Chondrocyte (in vitro differentiated cells): ENCODE measurements at regions not wholly inside any gene's neighbourhood (a gene's known extent, or its start where the extent isn't known, plus 50 kb on each side); places are given as distances from the start of the nearest gene placed in this dataset.

Experiments used
- DNase-seq: peaks from one replicate; pipeline ENCODE4 v3.0.0; 2021; ENCODE audit warnings: mixed read lengths, low spot score
- H3K27ac Mint-ChIP-seq: one replicate; pipeline ENCODE4 v1.8.0; 2021; ENCODE audit warnings: mild to moderate bottlenecking, moderate library complexity, mixed read lengths; ENCODE audit not compliant: unreplicated experiment
- H3K27me3 Mint-ChIP-seq: 2 replicates; pipeline ENCODE4 v1.8.0; 2021; ENCODE audit warnings: low read depth, mixed read lengths
- H3K36me3 Mint-ChIP-seq: 2 replicates; pipeline ENCODE4 v1.8.0; 2021; ENCODE audit warnings: low read depth, mixed read lengths
- H3K4me1 Mint-ChIP-seq: 2 replicates; pipeline ENCODE4 v1.8.0; 2021; ENCODE audit warnings: low read depth, mild to moderate bottlenecking, mixed read lengths
- H3K4me3 Mint-ChIP-seq: one replicate; pipeline ENCODE4 v1.8.0; 2021; ENCODE audit warnings: mild to moderate bottlenecking, moderate library complexity, mixed read lengths; ENCODE audit not compliant: unreplicated experiment
- H3K9me3 Mint-ChIP-seq: 2 replicates; pipeline ENCODE4 v1.8.0; 2021; ENCODE audit warnings: low read depth, mixed read lengths
- CTCF ChIP-seq: fragments of 200-600 bp; sonication (generic); IDR thresholded peaks from 2 replicates; pipeline ENCODE4 v1.5.0; 2021; ENCODE audit warnings: antibody characterized with exemption, mild to moderate bottlenecking, moderate library complexity

- Mint-ChIP-seq H3K4me3 (no peak overlapping the region), H3K27me3 (no peaks in the 10 kb centered on the region), H3K4me1 (no peaks in the 10 kb centered on the region), H3K27ac (no peak overlapping the region), H3K9me3 (peaks cover 18% of the 10 kb centered on the region), H3K36me3 (peaks cover 4% of the 10 kb centered on the region)
- DNase-seq: no peak
- TF ChIP-seq CTCF: no peak
Observed at GRCh38 chr13:74850893-74851292, 631.1 kb downstream of the TBC1D4 start.

GRCh38 chr13:74847966-74848365 is 634.0 kb downstream of the TBC1D4 start:
- no peak for TF ChIP-seq CTCF
- Mint-ChIP-seq H3K4me3 (no peak overlapping the region), H3K36me3 (peaks cover 1% of the 10 kb centered on the region), H3K4me1 (no peaks in the 10 kb centered on the region), H3K27ac (no peak overlapping the region), H3K27me3 (no peaks in the 10 kb centered on the region), H3K9me3 (peaks cover 10% of the 10 kb centered on the region)
- no peak for DNase-seq

- TF ChIP-seq CTCF: no peak
- Mint-ChIP-seq H3K4me1 (no peaks in the 10 kb centered on the region), H3K27me3 (no peaks in the 10 kb centered on the region), H3K4me3 (no peak overlapping the region), H3K9me3 (peaks cover 10% of the 10 kb centered on the region), H3K36me3 (peaks cover 1% of the 10 kb centered on the region), H3K27ac (no peak overlapping the region)
- no peak for DNase-seq
Observed at GRCh38 chr13:74845806-74846205, 636.2 kb downstream of the TBC1D4 start.

GRCh38 chr13:74841651-74842050 is 640.3 kb downstream of the TBC1D4 start:
- Mint-ChIP-seq H3K4me3 (no peak overlapping the region), H3K27ac (no peak overlapping the region), H3K27me3 (no peaks in the 10 kb centered on the region), H3K9me3 (no peaks in the 10 kb centered on the region), H3K4me1 (no peaks in the 10 kb centered on the region), H3K36me3 (no peaks in the 10 kb centered on the region)
- no peak for TF ChIP-seq CTCF
- DNase-seq: no peak

- no peaks in the 10 kb centered on the region for H3K4me1 Mint-ChIP-seq
- no peak for DNase-seq
Observed at GRCh38 chr13:74841123-74841522, 640.8 kb downstream of the TBC1D4 start.

More at GRCh38 chr13:74841123-74841522, 640.8 kb downstream of the TBC1D4 start:
- Mint-ChIP-seq H3K36me3 (no peaks in the 10 kb centered on the region), H3K9me3 (no peaks in the 10 kb centered on the region), H3K27me3 (no peaks in the 10 kb centered on the region), H3K27ac (no peak overlapping the region), H3K4me3 (no peak overlapping the region)
- TF ChIP-seq CTCF: no peak
